ENCODE measurements at regions not wholly inside any gene's neighbourhood (a gene's known extent, or its start where the extent isn't known, plus 50 kb on each side); places are given as distances from the start of the nearest gene placed in this dataset.

DNA sequence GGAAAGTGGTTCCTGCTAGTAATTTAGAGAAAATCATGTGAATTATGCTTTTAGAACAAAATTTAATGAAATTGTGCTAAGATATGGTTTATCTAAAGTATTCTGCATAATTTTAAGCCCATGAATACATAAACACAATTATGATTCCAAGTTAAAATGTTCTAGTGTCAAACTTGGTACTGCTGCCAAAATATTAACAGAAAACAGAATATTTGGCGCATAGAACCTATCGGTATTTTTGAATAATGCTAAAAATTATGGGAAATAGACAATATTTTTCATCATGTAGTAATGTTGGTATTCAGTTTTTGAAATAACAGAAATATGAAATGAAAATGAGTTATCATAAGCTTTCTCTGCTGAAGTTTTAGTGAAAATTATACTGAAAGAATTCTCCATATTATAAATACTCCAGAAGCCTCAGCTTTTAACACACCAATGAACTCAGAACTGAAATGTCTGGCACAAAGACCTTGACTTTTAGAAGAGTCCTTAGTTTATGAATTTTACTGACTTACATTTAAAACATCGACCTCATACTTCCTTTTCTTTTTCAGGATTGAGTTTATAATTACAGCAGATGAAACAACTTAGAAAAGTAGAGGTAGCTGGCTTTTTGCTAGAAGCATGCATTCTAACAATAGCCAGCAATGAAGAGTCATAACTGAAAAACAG is 1192.3 kb upstream of the GJE1 start:
- DNase-seq (no peak), ATAC-seq (no peak)
- Mint-ChIP-seq H3K36me3 (ENCODE audit: low read depth) (no peaks in the 10 kb centered on the region), H3K27ac (no peak overlapping the region), H3K4me1 (no peaks in the 10 kb centered on the region), H3K4me3 (no peak overlapping the region), H3K27me3 (peaks cover 20% of the 10 kb centered on the region)
- no peaks in the 10 kb centered on the region for H3K9me3 ChIP-seq (ENCODE audit: control insufficient read depth, low read length, poor library complexity, severe bottlenecking)

DNA sequence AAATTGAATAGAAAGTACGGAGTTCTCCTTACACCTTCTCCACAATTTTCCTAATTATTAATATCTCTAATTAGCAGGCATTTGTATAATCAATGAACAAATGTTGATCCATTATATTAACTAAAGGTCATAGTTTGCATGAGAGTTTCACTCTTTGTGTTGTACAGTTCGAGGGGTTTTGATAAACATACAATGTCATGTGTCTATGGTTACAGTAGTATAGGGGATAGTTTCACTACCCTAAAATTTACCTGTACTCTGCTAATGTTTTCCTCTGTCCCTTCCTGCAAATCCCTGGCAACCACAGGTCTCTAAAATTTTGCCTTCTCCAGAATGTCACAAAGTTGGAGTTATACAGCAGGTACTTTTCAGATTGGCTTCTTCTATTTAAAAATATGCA is 1199.8 kb upstream of the GJE1 start:
- Mint-ChIP-seq H3K27me3 (peaks cover 13% of the 10 kb centered on the region), H3K27ac (no peak overlapping the region), H3K4me1 (no peaks in the 10 kb centered on the region), H3K36me3 (ENCODE audit: low read depth) (no peaks in the 10 kb centered on the region), H3K4me3 (no peak overlapping the region)
- H3K9me3 ChIP-seq (ENCODE audit: control insufficient read depth, low read length, poor library complexity, severe bottlenecking): no peaks in the 10 kb centered on the region
- ATAC-seq (no peak), DNase-seq (no peak)

DNA sequence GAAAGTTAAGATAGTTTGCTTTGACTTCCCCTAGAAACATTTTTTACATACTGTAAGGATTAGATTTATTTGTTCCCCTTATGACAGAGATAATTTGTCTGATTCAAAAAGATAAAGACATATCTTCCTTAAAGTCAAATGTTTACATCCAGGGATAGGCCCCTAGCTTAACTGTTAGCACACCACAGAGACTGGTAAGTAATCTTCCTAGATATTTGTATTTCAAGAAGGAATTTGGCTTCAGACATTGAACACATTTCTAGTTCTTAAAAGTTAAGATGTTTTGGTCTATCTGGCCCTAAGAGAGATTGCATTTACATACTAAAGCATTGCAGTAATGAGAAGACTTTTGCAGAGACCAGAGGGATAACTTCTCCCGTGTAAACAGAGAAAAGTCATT is 1201.1 kb upstream of the GJE1 start:
- DNase-seq (no peak), ATAC-seq (no peak)
- H3K36me3 Mint-ChIP-seq (ENCODE audit: low read depth): no peaks in the 10 kb centered on the region

DNA sequence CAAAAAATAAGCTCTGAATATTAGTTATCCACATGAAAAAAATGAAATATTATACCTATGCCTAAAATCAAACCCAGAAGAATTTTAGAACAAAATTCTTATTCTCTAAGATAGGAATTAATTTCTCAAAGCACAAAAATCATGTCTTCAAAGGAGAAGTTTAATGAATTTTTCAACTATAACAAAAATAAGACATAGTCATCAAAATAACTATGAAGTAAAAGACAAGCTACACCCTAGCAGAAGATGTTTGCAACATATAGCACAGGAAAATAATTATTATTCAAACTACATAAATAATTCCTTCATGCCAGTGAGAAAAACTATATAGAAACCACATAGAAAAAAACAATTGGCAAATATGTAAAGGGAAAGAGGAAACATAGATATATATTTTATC is 1203.6 kb upstream of the GJE1 start:
- Mint-ChIP-seq H3K4me3 (no peak overlapping the region), H3K27me3 (no peaks in the 10 kb centered on the region), H3K27ac (no peak overlapping the region), H3K4me1 (no peaks in the 10 kb centered on the region), H3K36me3 (ENCODE audit: low read depth) (no peaks in the 10 kb centered on the region)
- DNase-seq: no peak
- ATAC-seq: no peak
- H3K9me3 ChIP-seq (ENCODE audit: control insufficient read depth, low read length, poor library complexity, severe bottlenecking): no peaks in the 10 kb centered on the region

More for the DNA sequence above, 1201.1 kb upstream of the GJE1 start:
- Mint-ChIP-seq H3K4me3 (no peak overlapping the region), H3K27ac (no peak overlapping the region), H3K4me1 (no peaks in the 10 kb centered on the region), H3K27me3 (peaks cover 7% of the 10 kb centered on the region)
- no peaks in the 10 kb centered on the region for H3K9me3 ChIP-seq (ENCODE audit: control insufficient read depth, low read length, poor library complexity, severe bottlenecking)

DNA sequence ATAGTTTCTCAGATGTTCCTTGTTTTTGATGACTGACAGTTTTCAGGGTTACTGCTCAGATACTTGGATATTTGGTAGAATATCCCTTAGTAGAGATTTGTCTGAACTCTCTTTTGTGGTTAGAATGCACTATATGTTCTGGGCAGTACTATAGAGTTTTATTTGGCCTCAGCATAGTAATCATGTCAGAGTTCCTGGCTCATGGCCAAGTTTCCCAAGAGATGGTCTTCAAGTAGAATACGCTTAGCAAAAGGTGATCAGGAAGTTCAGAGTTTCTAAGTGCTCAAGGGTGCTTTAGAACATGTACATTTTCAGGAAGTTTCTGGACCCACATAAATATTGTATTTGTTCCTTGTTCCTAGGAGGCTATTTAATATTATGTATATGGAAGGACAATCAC is 1209.7 kb upstream of the GJE1 start:
- Mint-ChIP-seq H3K36me3 (ENCODE audit: low read depth) (no peaks in the 10 kb centered on the region), H3K27ac (no peak overlapping the region), H3K27me3 (no peaks in the 10 kb centered on the region), H3K4me1 (no peaks in the 10 kb centered on the region), H3K4me3 (no peak overlapping the region)
- H3K9me3 ChIP-seq (ENCODE audit: control insufficient read depth, low read length, poor library complexity, severe bottlenecking): no peaks in the 10 kb centered on the region
- no peak for DNase-seq
- no peak for ATAC-seq

DNA sequence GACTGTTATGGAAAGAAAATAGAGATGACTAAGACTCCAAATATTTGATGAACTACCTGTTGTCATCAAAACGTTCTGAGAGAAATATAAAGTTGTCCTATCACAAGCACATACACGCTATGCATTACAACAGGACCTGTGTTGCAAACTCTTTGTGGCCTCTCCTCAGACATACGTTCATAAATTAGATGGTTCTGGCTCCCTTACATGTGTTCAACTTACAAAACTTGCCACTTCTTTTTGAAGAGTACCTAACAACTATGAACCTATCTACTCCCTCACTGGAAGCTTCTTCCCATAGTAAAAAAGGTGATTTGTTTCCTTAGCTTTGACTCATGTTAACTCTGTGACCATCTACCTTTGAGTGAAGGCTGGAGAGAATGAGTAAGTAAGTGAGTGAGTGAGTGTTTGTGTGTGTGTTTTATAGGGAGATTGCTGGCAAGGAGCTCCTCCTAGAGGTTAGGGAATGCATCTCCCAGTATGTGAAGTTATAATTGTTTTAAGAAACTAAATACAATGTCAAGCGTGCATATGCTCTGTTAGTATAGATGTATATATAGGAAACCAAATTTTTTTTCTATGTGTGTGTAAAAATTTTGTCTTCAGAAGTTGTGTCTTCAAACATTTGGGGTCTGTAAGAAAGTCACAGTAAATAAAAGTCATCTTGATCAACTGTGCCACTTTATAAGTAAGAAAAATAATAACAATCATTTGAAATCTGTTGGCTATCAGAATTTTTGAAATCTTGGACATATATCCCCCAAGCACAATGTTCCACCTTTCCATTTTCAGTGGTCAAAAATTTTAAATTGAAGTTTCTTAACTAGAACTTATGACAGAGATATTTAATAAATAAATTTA is 1211.1 kb upstream of the GJE1 start:
- no peak overlapping the region for H3K4me3 Mint-ChIP-seq
- H3K9me3 ChIP-seq (ENCODE audit: control insufficient read depth, low read length, poor library complexity, severe bottlenecking): no peaks in the 10 kb centered on the region
- H3K27ac Mint-ChIP-seq: no peak overlapping the region
- no peak for ATAC-seq
- DNase-seq: no peak
- H3K4me1 Mint-ChIP-seq: no peaks in the 10 kb centered on the region
- H3K36me3 Mint-ChIP-seq (ENCODE audit: low read depth): no peaks in the 10 kb centered on the region
- H3K27me3 Mint-ChIP-seq: no peaks in the 10 kb centered on the region

DNA sequence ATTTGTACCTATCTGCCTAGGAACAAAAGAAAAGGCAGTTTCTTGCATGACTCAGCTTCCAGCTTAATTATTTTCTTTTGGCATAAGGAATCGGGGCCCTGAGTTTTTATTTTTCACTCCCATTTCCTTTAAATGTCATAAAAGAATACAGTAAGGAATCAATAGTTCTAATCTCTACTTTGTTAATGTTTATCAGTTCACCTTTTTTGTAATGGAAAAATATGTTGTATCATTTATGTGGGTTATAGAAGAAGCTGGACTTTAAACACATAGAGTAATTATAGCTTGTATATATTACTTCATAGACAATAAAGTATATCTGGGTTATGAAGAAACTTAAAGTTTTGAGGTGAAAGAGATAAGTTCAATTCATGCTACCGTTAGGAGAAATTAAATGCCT is 1214.8 kb upstream of the GJE1 start:
- Mint-ChIP-seq H3K27ac (no peak overlapping the region), H3K27me3 (no peaks in the 10 kb centered on the region), H3K4me1 (no peaks in the 10 kb centered on the region), H3K36me3 (ENCODE audit: low read depth) (no peaks in the 10 kb centered on the region), H3K4me3 (no peak overlapping the region)
- H3K9me3 ChIP-seq (ENCODE audit: control insufficient read depth, low read length, poor library complexity, severe bottlenecking): no peaks in the 10 kb centered on the region
- DNase-seq (no peak), ATAC-seq (no peak)

DNA sequence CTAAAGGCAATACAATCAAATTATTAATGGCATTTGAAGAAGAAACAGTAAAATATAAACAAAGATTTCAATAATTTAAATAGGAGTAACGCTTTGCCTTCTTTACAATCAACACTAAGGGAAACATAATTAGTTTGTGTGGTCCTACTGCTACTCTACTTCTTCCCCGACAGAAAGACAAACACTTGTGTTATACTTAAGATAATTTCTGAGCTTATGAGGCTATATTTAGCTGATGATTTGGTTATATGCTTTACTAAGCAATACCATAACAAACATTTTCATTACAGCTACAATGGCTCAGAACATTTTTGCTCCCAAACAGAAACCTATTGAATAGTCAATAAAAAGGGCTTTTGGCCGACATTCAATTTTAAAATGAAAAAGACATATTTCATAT is 1217.2 kb upstream of the GJE1 start:
- H3K9me3 ChIP-seq (ENCODE audit: control insufficient read depth, low read length, poor library complexity, severe bottlenecking): no peaks in the 10 kb centered on the region
- ATAC-seq: no peak
- no peak overlapping the region for H3K27ac Mint-ChIP-seq
- no peaks in the 10 kb centered on the region for H3K4me1 Mint-ChIP-seq
- H3K4me3 Mint-ChIP-seq: no peak overlapping the region
- H3K36me3 Mint-ChIP-seq (ENCODE audit: low read depth): no peaks in the 10 kb centered on the region
- DNase-seq: no peak
- H3K27me3 Mint-ChIP-seq: no peaks in the 10 kb centered on the region

DNA sequence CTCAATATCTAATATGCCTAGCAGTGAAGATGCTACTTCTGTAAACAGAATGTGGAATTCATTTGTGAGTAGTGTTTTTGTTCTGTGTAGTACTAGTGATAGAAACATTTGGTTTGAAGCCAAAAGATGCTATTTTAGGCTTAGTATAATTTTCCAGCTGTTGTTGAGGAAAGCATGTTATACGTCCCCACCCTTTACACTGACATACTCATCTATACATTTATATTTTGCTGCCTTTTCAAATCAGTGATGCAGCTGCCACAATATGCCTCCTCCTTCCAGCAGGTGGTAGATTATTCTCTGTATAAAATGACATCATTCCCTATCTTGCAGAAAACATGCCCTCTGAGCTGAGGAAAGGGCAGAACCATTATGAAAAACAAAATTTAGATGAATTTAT is 1217.6 kb upstream of the GJE1 start:
- no peaks in the 10 kb centered on the region for H3K4me1 Mint-ChIP-seq
- ATAC-seq: no peak
- DNase-seq: no peak
- H3K36me3 Mint-ChIP-seq (ENCODE audit: low read depth): no peaks in the 10 kb centered on the region
- H3K27ac Mint-ChIP-seq: no peak overlapping the region
- H3K4me3 Mint-ChIP-seq: no peak overlapping the region
- H3K27me3 Mint-ChIP-seq: no peaks in the 10 kb centered on the region
- no peaks in the 10 kb centered on the region for H3K9me3 ChIP-seq (ENCODE audit: control insufficient read depth, low read length, poor library complexity, severe bottlenecking)

DNA sequence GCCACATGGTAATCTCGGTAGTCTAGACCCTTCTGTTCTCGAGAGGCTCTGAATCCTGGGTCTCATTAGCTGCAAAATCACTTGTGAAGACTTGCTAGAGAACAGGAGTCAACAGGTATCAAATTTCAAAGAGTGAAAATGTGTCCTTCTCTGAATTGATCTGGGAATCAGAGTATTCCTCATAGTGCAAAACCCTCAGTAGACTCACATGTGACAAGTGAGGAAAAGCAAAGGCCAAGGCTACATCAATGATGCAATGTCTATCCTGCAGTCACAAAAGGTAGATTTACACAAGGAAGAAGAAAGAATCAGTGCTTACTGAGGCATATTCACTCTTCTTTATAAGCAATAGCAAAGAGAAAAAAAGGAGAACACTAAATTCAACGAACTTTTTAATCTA is 1220.0 kb upstream of the GJE1 start:
- DNase-seq (no peak), ATAC-seq (no peak)
- Mint-ChIP-seq H3K4me1 (no peaks in the 10 kb centered on the region), H3K27ac (no peak overlapping the region), H3K36me3 (ENCODE audit: low read depth) (no peaks in the 10 kb centered on the region), H3K27me3 (no peaks in the 10 kb centered on the region), H3K4me3 (no peak overlapping the region)
- no peaks in the 10 kb centered on the region for H3K9me3 ChIP-seq (ENCODE audit: control insufficient read depth, low read length, poor library complexity, severe bottlenecking)

DNA sequence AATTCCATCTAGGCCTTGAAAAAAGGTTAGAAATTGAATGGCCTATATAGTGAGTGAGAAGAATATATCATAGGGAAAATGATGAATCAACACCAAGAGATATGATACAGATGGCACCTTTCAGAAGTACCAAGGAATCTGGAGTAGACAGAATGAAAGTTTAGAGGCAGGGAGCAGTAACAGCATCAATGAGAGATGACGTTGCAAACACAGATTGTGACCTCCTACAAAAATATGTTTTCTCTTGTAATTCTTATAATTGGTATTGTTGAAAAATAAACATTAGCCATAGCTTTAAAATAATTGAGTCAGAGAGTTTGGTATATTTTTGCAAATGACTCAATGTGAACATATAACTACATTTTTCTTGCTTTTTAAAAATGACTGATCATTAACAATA is 1223.1 kb upstream of the GJE1 start:
- DNase-seq (no peak), ATAC-seq (no peak)
- no peak overlapping the region for H3K4me3 Mint-ChIP-seq
- H3K36me3 Mint-ChIP-seq (ENCODE audit: low read depth): no peaks in the 10 kb centered on the region
- H3K27ac Mint-ChIP-seq: no peak overlapping the region
- no peaks in the 10 kb centered on the region for H3K4me1 Mint-ChIP-seq
- no peaks in the 10 kb centered on the region for H3K27me3 Mint-ChIP-seq
- no peaks in the 10 kb centered on the region for H3K9me3 ChIP-seq (ENCODE audit: control insufficient read depth, low read length, poor library complexity, severe bottlenecking)

DNA sequence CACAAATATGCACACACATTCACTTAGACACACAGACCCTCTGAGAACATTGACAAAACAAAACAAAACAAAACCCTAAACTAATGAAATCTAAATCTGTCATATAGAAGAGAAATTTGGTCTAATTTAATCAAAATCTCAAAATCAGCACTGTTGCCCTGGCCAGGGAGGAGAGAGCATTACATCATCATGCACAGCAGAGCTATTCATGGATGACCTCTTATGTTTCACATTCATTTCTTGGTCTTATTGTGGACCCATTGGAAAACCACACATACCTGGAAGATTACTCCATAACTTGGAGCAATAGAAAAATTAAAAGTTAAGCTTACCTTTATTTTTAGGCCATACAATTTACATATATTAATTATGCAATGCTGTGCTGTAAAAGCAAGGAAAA is 1223.6 kb upstream of the GJE1 start:
- DNase-seq (no peak), ATAC-seq (no peak)
- no peaks in the 10 kb centered on the region for H3K9me3 ChIP-seq (ENCODE audit: control insufficient read depth, low read length, poor library complexity, severe bottlenecking)
- H3K27me3 Mint-ChIP-seq: no peaks in the 10 kb centered on the region
- H3K4me1 Mint-ChIP-seq: no peaks in the 10 kb centered on the region
- H3K36me3 Mint-ChIP-seq (ENCODE audit: low read depth): no peaks in the 10 kb centered on the region
- H3K27ac Mint-ChIP-seq: no peak overlapping the region
- H3K4me3 Mint-ChIP-seq: no peak overlapping the region

DNA sequence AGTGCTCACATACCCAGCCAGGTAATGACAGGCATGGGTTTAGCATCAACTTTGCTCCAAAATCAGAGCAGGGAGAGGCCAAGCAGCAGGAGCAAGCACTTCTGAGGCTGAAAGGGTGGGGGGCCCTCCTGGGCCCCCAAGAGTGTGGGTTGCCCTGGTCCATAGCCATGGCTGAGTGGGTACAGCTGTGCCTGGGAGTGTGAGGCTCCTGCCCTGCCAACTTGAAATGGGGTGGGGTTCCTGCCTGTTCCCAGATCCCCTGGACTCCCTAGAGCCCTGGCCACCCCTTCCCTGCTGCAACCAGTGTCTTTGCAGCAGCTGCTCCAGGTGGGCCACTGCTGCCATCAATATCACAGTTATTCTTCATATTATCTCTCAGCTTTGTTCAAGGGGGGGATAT is 1224.2 kb upstream of the GJE1 start:
- H3K27me3 Mint-ChIP-seq: no peaks in the 10 kb centered on the region
- H3K27ac Mint-ChIP-seq: no peak overlapping the region
- DNase-seq: no peak
- ATAC-seq: no peak
- no peaks in the 10 kb centered on the region for H3K36me3 Mint-ChIP-seq (ENCODE audit: low read depth)
- H3K9me3 ChIP-seq (ENCODE audit: control insufficient read depth, low read length, poor library complexity, severe bottlenecking): no peaks in the 10 kb centered on the region
- H3K4me1 Mint-ChIP-seq: no peaks in the 10 kb centered on the region
- no peak overlapping the region for H3K4me3 Mint-ChIP-seq

DNA sequence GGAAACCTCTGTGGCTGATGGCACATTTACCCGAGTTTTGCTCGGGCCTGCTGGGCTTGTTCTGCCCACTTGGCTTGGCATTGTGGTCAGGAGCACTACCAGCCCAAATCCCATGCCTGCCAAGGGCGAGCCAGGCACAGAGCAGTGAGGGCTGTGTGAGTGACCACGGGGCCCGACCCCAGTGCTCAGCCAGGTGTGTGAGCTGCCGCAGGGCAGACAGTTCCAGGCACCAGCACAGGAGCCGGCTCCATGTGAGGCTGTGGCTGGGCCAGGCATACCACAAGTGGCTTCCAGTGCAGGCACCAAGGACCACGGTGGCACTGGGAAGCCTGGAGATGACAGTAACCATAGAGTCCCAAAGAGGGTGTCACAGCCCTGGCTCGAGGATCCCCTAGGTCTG is 1225.5 kb upstream of the GJE1 start:
- Mint-ChIP-seq H3K4me3 (no peak overlapping the region), H3K4me1 (no peaks in the 10 kb centered on the region), H3K27me3 (no peaks in the 10 kb centered on the region), H3K36me3 (ENCODE audit: low read depth) (no peaks in the 10 kb centered on the region), H3K27ac (no peak overlapping the region)
- no peak for ATAC-seq
- no peak for DNase-seq
- no peaks in the 10 kb centered on the region for H3K9me3 ChIP-seq (ENCODE audit: control insufficient read depth, low read length, poor library complexity, severe bottlenecking)

Measured in T-helper 17 cell (primary cell).